Small intestine (tissue), 7 donors: ENCODE measurements at regions not wholly inside any gene's neighbourhood (a gene's known extent, or its start where the extent isn't known, plus 50 kb on each side); places are given as distances from the start of the nearest gene placed in this dataset.

Source experiments
- DNase-seq, 2 donors: peaks; one replicate each; pipeline versions ENCODE4 v3.0.0 to v3.0.0-alpha.2; 2013
- FAIRE-seq: peaks from 2 replicates; lab custom pipeline; 2012; peaks lifted over from hg19 to GRCh38; lab: Jason Lieb, UNC
- H3K27ac ChIP-seq, 3 donors: one replicate each; pipeline ENCODE4 v1.5.1; 2013; ENCODE audit warnings: low read length in 2 of 3, mild to moderate bottlenecking in 2 of 3, control low read depth in 1 of 3, inconsistent platforms in 1 of 3, low read depth in 1 of 3, moderate library complexity in 1 of 3
- H3K27me3 ChIP-seq, 3 donors: one replicate each; pipeline ENCODE4 v1.6.1; 2013; ENCODE audit warnings: low read length in 3 of 3, inconsistent platforms in 1 of 3; ENCODE audit not compliant: control insufficient read depth in 3 of 3, insufficient read depth in 3 of 3
- H3K36me3 ChIP-seq, 3 donors: one replicate each; pipeline ENCODE4 v1.6.1; 2013; ENCODE audit warnings: low read length in 3 of 3, inconsistent platforms in 1 of 3, low read depth in 1 of 3, mild to moderate bottlenecking in 1 of 3, moderate library complexity in 1 of 3; ENCODE audit not compliant: control insufficient read depth in 3 of 3, insufficient read depth in 2 of 3
- H3K4me1 ChIP-seq, 3 donors: one replicate each; pipeline ENCODE4 v1.6.1; 2013; ENCODE audit warnings: low read length in 2 of 3, inconsistent platforms in 1 of 3, low read depth in 1 of 3, mild to moderate bottlenecking in 1 of 3, moderate library complexity in 1 of 3; ENCODE audit not compliant: control insufficient read depth in 3 of 3, insufficient read depth in 2 of 3
- H3K4me3 ChIP-seq, 3 donors: one replicate each; pipeline ENCODE4 v1.5.1; 2013; ENCODE audit warnings: low read length in 3 of 3, control low read depth in 1 of 3, inconsistent platforms in 1 of 3, low read depth in 1 of 3, mild to moderate bottlenecking in 1 of 3, moderate library complexity in 1 of 3
- H3K9me3 ChIP-seq, 2 donors: one replicate each; pipeline ENCODE4 v1.6.1; 2013; ENCODE audit warnings: low read depth in 1 of 2, low read length in 1 of 2; ENCODE audit not compliant: control insufficient read depth in 2 of 2, insufficient read depth in 1 of 2
- WGBS, 3 donors: extraction: QIAGEN DNeasy Blood & Tissue Kit; methylation state at CpG; one replicate each; pipeline ENCODE4 v1.1.7; 2013; 5-methylcytosine and 5-hydroxymethylcytosine counted together
- donor health status: healthy with polysubstance abuse.
- donor health status: control.
- donor health status: control.
- donor health status: Bipolar disorder and iron deficiency.
- donor health status: healthy.

DNA sequence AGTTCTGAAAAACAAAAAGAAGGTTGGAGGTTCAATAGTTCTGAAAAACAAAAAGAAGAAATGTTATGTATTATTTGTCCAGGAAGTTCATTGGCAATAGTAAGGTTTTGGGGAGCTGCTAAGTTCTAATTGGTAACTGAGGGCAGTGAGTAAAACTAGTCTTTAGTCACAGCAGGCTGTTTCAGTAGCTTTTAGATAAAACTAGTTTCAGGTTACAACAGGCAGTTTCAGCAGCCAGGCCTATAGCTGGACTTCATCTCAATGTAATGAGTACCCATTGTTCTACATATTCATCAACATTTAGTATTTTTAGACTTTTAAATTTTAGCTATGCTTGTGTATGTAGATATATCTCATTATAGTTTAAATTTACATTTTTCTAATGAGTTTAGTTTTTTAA lies 639.3 kb downstream of the TOX3 start:
- DNase-seq, result no peak
- Histone ChIP-seq H3K4me1 (no peaks in the 10 kb centered on the region), H3K27me3 (no peaks in the 10 kb centered on the region), H3K4me3 (no peak overlapping the region), H3K9me3 (no peaks in the 10 kb centered on the region), H3K36me3 (no peaks in the 10 kb centered on the region), H3K27ac (no peak overlapping the region)
- FAIRE-seq, result no peak

DNA sequence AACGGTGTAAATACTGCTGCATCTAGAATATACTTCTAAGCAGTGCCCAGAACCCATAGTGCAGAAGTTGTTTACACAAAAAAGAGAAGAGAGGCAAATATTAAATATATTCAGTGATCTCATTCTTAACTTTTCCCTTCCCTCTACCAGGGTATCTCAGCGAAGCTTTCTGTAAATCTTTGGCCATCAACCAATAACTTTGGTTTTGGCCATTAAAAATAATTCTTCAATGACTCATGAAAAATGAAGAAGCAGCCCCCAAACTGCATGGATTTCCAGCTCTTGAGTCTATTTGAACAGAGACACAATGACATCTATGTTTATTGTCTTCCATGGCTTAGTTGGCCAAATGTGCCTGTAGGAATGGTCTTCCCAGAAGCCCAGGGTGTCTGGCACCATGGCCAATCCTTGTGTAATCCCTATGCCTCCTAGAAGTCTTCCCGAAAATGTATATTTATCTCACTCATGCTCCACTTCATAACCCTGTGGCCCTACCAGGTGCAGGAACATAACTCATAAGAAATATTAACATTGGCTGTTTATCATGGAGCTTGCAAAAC lies 646.6 kb downstream of the TOX3 start:
- Histone ChIP-seq H3K27me3 (no peaks in the 10 kb centered on the region), H3K27ac (no peak overlapping the region), H3K9me3 (no peaks in the 10 kb centered on the region), H3K4me1 (no peaks in the 10 kb centered on the region), H3K36me3 (no peaks in the 10 kb centered on the region), H3K4me3 (no peak overlapping the region)
- DNase-seq, result no peak
- 75 to 86% (median 83%) methylated on average over 3 of the region's 3 CpGs for WGBS, 3 donors
- FAIRE-seq, result no peak

- FAIRE-seq, result no peak
Measured at GRCh38 chr16:51898872-51899271, 648.1 kb downstream of the TOX3 start.

GRCh38 chr16:51896013-51896412 lies 650.9 kb downstream of the TOX3 start:
- H3K27me3 ChIP-seq, result no peaks in the 10 kb centered on the region
- no peak overlapping the region for H3K27ac ChIP-seq
- H3K4me3 ChIP-seq, result no peak overlapping the region
- H3K36me3 ChIP-seq, result no peaks in the 10 kb centered on the region
- H3K4me1 ChIP-seq, result no peaks in the 10 kb centered on the region
- no peaks in the 10 kb centered on the region for H3K9me3 ChIP-seq
- DNase-seq, result no peak
- FAIRE-seq, result no peak
- WGBS, 3 donors, result 84 to 95% (median 94%) methylated on average over 2 of the region's 2 CpGs

More at GRCh38 chr16:51898872-51899271, 648.1 kb downstream of the TOX3 start:
- Histone ChIP-seq H3K27me3 (no peaks in the 10 kb centered on the region), H3K4me3 (no peak overlapping the region), H3K4me1 (no peaks in the 10 kb centered on the region), H3K9me3 (no peaks in the 10 kb centered on the region), H3K36me3 (no peaks in the 10 kb centered on the region), H3K27ac (no peak overlapping the region)
- DNase-seq, result no peak

DNA sequence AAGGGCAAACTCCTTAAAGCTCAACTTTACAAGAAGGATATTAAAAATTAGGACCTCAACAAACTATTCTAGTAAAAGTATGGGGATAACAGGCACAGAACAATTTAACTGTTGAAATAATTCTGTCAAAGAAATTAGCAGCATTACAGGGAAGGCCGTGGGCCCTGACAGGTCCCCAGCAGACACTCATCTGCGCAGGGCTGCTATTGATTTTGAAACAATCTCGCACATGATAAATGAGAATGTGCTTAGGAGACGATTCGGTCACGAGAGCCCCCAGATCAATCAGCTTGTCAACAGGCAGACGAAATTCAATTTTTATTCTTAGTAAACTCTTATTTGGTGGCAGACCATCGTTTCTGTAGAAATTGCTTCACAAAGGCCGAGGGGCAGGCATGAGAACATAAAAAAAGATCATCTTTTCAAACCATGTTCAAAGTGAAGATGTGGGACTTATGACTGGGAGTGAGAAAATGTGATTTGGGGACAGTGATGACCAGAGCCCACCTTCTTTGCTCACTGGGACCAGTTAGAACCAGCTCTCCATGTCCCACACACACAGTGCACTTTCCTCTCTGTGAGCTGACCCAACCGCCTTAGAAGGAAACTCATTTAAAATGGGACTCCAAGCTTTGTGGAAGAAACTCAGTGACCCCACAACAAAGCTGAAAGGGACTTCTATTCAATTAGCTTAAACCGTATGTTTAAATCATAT lies 654.5 kb downstream of the TOX3 start:
- H3K36me3 ChIP-seq, result no peaks in the 10 kb centered on the region
- H3K27me3 ChIP-seq, result no peaks in the 10 kb centered on the region
- H3K4me1 ChIP-seq, result no peaks in the 10 kb centered on the region
- H3K27ac ChIP-seq, result no peak overlapping the region
- no peak for FAIRE-seq
- WGBS, 3 donors, result 55 to 73% (median 57%) methylated on average over 11 of the region's 11 CpGs
- no peak for DNase-seq
- H3K4me3 ChIP-seq, result no peak overlapping the region
- no peaks in the 10 kb centered on the region for H3K9me3 ChIP-seq

DNA sequence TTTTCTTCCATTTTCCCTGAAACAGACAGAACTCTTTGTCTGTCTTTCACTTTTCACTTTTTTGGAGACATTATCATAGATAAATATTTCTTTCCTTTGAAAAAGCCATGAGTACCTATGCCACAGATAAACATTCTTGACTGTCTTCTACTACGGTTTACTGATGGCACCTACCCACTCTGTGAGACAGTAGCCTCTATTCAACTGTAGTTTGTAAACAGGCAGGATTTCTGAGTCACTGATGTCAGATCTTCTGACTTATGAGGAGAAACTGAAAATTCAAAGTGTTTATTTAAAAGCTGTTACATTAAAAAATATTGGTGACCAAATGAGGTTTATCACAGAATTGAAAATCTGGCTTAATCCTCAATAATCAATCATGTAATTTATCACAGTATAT lies 658.4 kb downstream of the TOX3 start:
- H3K27me3 ChIP-seq, result no peaks in the 10 kb centered on the region
- WGBS, 3 donors, result 61 to 85% (median 76%) methylated on average over 1 of the region's 1 CpG
- no peaks in the 10 kb centered on the region for H3K9me3 ChIP-seq
- no peak for DNase-seq
- no peaks in the 10 kb centered on the region for H3K4me1 ChIP-seq
- no peak overlapping the region for H3K27ac ChIP-seq
- FAIRE-seq, result no peak
- no peaks in the 10 kb centered on the region for H3K36me3 ChIP-seq
- no peak overlapping the region for H3K4me3 ChIP-seq

DNA sequence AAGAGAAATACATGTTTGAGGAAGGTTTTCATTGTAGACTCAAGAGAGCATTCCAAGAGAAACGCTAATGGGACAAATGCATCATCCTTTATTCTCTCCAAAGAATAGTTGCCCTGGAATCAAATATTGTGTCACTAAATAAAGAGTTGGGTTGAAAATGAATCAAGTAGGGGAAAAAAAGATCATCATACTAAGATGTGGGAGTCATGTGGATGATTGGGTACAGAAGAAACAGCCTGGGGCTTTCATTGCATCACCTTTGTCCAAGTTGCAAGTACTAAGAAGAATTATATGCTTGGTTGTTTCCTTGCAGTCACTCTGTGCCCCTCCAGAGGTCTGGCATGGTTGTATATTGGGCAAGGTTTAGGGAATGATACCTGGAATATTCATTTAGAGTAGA lies 658.9 kb downstream of the TOX3 start:
- Histone ChIP-seq H3K27ac (no peak overlapping the region), H3K36me3 (no peaks in the 10 kb centered on the region), H3K27me3 (no peaks in the 10 kb centered on the region), H3K4me1 (no peaks in the 10 kb centered on the region), H3K9me3 (no peaks in the 10 kb centered on the region), H3K4me3 (no peak overlapping the region)
- FAIRE-seq (no peak), DNase-seq (no peak)
- WGBS, 3 donors, result 86 to 89% (median 89%) methylated on average over 1 of the region's 1 CpG

GRCh38 chr16:51886456-51886855 lies 660.5 kb downstream of the TOX3 start:
- FAIRE-seq (no peak), DNase-seq (no peak)
- H3K27ac ChIP-seq, result no peak overlapping the region
- no peak overlapping the region for H3K4me3 ChIP-seq
- H3K36me3 ChIP-seq, result no peaks in the 10 kb centered on the region
- no peaks in the 10 kb centered on the region for H3K9me3 ChIP-seq
- no peaks in the 10 kb centered on the region for H3K27me3 ChIP-seq
- 69 to 83% (median 82%) methylated on average over 2 of the region's 2 CpGs for WGBS, 3 donors
- H3K4me1 ChIP-seq, result no peaks in the 10 kb centered on the region

DNA sequence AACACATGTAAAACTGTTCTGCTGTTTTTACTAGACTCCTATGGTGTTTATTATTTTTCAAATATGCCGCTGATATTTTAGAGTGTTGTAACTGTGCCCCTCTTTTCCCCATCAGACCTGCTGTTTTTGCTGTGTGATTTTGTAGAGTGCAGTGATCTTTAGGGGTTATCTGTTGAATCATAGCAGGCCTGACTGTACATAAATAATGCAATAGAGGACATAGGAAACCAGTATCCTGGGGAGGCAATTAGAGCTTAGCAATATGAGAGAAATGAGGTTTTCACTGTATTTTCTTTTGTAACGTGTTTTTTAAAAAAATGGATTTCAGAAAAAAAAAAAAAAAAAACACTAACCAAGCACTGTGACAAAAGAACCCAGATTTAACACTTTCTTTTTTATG lies 662.2 kb downstream of the TOX3 start:
- FAIRE-seq, result no peak

More for the DNA sequence above, 662.2 kb downstream of the TOX3 start:
- H3K27ac ChIP-seq, result no peak overlapping the region
- H3K4me3 ChIP-seq, result no peak overlapping the region
- no peaks in the 10 kb centered on the region for H3K36me3 ChIP-seq
- DNase-seq, result no peak
- 85 to 87% (median 86%) methylated on average over 2 of the region's 2 CpGs for WGBS, 3 donors
- H3K27me3 ChIP-seq, result no peaks in the 10 kb centered on the region
- H3K4me1 ChIP-seq, result no peaks in the 10 kb centered on the region
- H3K9me3 ChIP-seq, result no peaks in the 10 kb centered on the region
